Activated naive CD4-positive, alpha-beta T cell (primary cell): ENCODE measurements at regions not wholly inside any gene's neighbourhood (a gene's known extent, or its start where the extent isn't known, plus 50 kb on each side); places are given as distances from the start of the nearest gene placed in this dataset.

Experiments used
- DNase-seq, 4 experiments: peaks; one replicate each; lab custom pipeline; 2025; lab: John Stamatoyannopoulos, UW

GRCh38 chr1:181858135-181858534, 203.4 kb downstream of the ZNF648 start:
- no peak for DNase-seq
